Occipital lobe (tissue), 1 donor: ENCODE measurements at regions not wholly inside any gene's neighbourhood (a gene's known extent, or its start where the extent isn't known, plus 50 kb on each side); places are given as distances from the start of the nearest gene placed in this dataset.
"Not testable (repeated sequence)": the region's sequence is repeated elsewhere in the genome, so short reads cannot be mapped to it uniquely, and the experiment has no call there.

ENCODE experiments used
- DNase-seq: peaks from one replicate; lab custom pipeline; 2025; lab: John Stamatoyannopoulos, UW

- no peak for DNase-seq
Observed at GRCh38 chr7:67900456-67900855, 903.8 kb downstream of the TYW1 start.

GRCh38 chr7:67901808-67902480, 905.3 kb downstream of the TYW1 start:
- no peak for DNase-seq

GRCh38 chr7:67907792-67908191, 911.2 kb downstream of the TYW1 start:
- no peak for DNase-seq

- DNase-seq = no peak
Observed at GRCh38 chr7:67912437-67912836, 915.8 kb downstream of the TYW1 start.

- DNase-seq = no peak
Observed at GRCh38 chr7:67913604-67914003, 917.0 kb downstream of the TYW1 start.

- DNase-seq = not testable (repeated sequence)
Observed at GRCh38 chr7:67916111-67916510, 919.5 kb downstream of the TYW1 start.

GRCh38 chr7:67916571-67917436, 920.2 kb downstream of the TYW1 start:
- DNase-seq = no peak

- no peak for DNase-seq
Observed at GRCh38 chr7:67917437-67917755, 920.8 kb downstream of the TYW1 start.

- DNase-seq = no peak
Observed at GRCh38 chr7:67918158-67918557, 921.5 kb downstream of the TYW1 start.

- DNase-seq = no peak
Observed at GRCh38 chr7:67923286-67923685, 926.7 kb downstream of the TYW1 start.

GRCh38 chr7:67928141-67928540, 931.5 kb downstream of the TYW1 start:
- DNase-seq = no peak

- DNase-seq = not testable (repeated sequence)
Observed at GRCh38 chr7:67936447-67936846, 939.8 kb downstream of the TYW1 start.

GRCh38 chr7:67940400-67940799, 943.8 kb downstream of the TYW1 start:
- no peak for DNase-seq

GRCh38 chr7:67947191-67947590, 950.6 kb downstream of the TYW1 start:
- DNase-seq = no peak

- no peak for DNase-seq
Observed at GRCh38 chr7:67947646-67948045, 951.0 kb downstream of the TYW1 start.

- DNase-seq = no peak
Observed at GRCh38 chr7:67950321-67951083, 953.9 kb downstream of the TYW1 start.

- DNase-seq = no peak
Observed at GRCh38 chr7:67955061-67955460, 958.4 kb downstream of the TYW1 start.

- DNase-seq = no peak
Observed at GRCh38 chr7:67962863-67963262, 966.2 kb downstream of the TYW1 start.

GRCh38 chr7:67976490-67976889, 979.9 kb downstream of the TYW1 start:
- no peak for DNase-seq

GRCh38 chr7:67983486-67983885, 986.9 kb downstream of the TYW1 start:
- DNase-seq = no peak

GRCh38 chr7:67984326-67984725, 987.7 kb downstream of the TYW1 start:
- DNase-seq = no peak

- DNase-seq = no peak
Observed at GRCh38 chr7:67989142-67989541, 992.5 kb downstream of the TYW1 start.
